Activated CD4-positive, alpha-beta T cell treated with anti-CD3 and anti-CD28 coated beads, Interleukin-2, amount 10 ng/mL, durations not matched to agents 7 days and 5 days (primary cell): ENCODE measurements at regions not wholly inside any gene's neighbourhood (a gene's known extent, or its start where the extent isn't known, plus 50 kb on each side); places are given as distances from the start of the nearest gene placed in this dataset.
"Not testable (repeated sequence)": the region's sequence is repeated elsewhere in the genome, so short reads cannot be mapped to it uniquely, and the experiment has no call there.

Experiments used
- CTCF ChIA-PET: fragments of 350-600 bp; sonication (Branson Sonifier 250); formaldehyde crosslinking; loops from one replicate; lab custom pipeline; 2021; ENCODE audit warnings: antibody characterized with exemption; lab: Charles Lee
- POLR2A ChIA-PET: fragments of 350-600 bp; sonication (Branson Sonifier 250); formaldehyde crosslinking; loops from one replicate; lab custom pipeline; 2021; ENCODE audit warnings: antibody characterized with exemption; lab: Charles Lee
- DNase-seq: peaks from one replicate; pipeline ENCODE4 v3.0.0-alpha.2; 2020
- H3K27ac Mint-ChIP-seq: one replicate; pipeline ENCODE4 v1.8.0; 2021; ENCODE audit warnings: mild to moderate bottlenecking, moderate library complexity, mixed read lengths
- H3K27me3 Mint-ChIP-seq: one replicate; pipeline ENCODE4 v1.8.0; 2021; ENCODE audit warnings: mixed read lengths
- H3K36me3 Mint-ChIP-seq: one replicate; pipeline ENCODE4 v1.8.0; 2021; ENCODE audit warnings: low read depth, mixed read lengths
- H3K4me1 Mint-ChIP-seq: one replicate; pipeline ENCODE4 v1.8.0; 2021; ENCODE audit warnings: mixed read lengths
- H3K4me3 Mint-ChIP-seq: one replicate; pipeline ENCODE4 v1.8.0; 2021; ENCODE audit warnings: mild to moderate bottlenecking, moderate library complexity, mixed read lengths
- H3K9me3 Mint-ChIP-seq: one replicate; pipeline ENCODE4 v1.8.0; 2021; ENCODE audit warnings: mixed read lengths

- Mint-ChIP-seq H3K36me3 (no peaks in the 10 kb centered on the region), H3K9me3 (no peaks in the 10 kb centered on the region), H3K27me3 (peaks cover 2% of the 10 kb centered on the region), H3K27ac (no peak overlapping the region), H3K4me3 (no peak overlapping the region), H3K4me1 (no peaks in the 10 kb centered on the region)
- CTCF ChIA-PET: no interaction called here
- DNase-seq: no peak
- POLR2A ChIA-PET: no interaction called here
Observed at GRCh38 chr6:2351090-2351489, 105.7 kb upstream of the GMDS start.

GRCh38 chr6:2346078-2346477 is 100.7 kb upstream of the GMDS start:
- Mint-ChIP-seq H3K27me3 (no peaks in the 10 kb centered on the region), H3K27ac (no peak overlapping the region), H3K36me3 (no peaks in the 10 kb centered on the region), H3K4me3 (no peak overlapping the region), H3K4me1 (no peaks in the 10 kb centered on the region), H3K9me3 (no peaks in the 10 kb centered on the region)
- no peak for DNase-seq
- POLR2A ChIA-PET: no interaction called here
- CTCF ChIA-PET: no interaction called here

GRCh38 chr6:2344319-2344905 is 99.0 kb upstream of the GMDS start:
- CTCF ChIA-PET: no interaction called here
- no peak for DNase-seq
- Mint-ChIP-seq H3K4me1 (no peaks in the 10 kb centered on the region), H3K4me3 (no peak overlapping the region), H3K27ac (no peak overlapping the region), H3K27me3 (peaks cover 2% of the 10 kb centered on the region), H3K36me3 (no peaks in the 10 kb centered on the region), H3K9me3 (peaks cover 3% of the 10 kb centered on the region)
- POLR2A ChIA-PET: no interaction called here

- POLR2A ChIA-PET: no interaction called here
- no peak for DNase-seq
- Mint-ChIP-seq H3K27me3 (no peaks in the 10 kb centered on the region), H3K9me3 (peaks cover 50% of the 10 kb centered on the region), H3K4me1 (no peaks in the 10 kb centered on the region), H3K36me3 (peaks cover 28% of the 10 kb centered on the region), H3K4me3 (no peak overlapping the region), H3K27ac (no peak overlapping the region)
- CTCF ChIA-PET: no interaction called here
Observed at GRCh38 chr6:2327591-2327990, 82.2 kb upstream of the GMDS start.

GRCh38 chr6:2324166-2324953 is 79.0 kb upstream of the GMDS start:
- CTCF ChIA-PET: interaction anchor here (0.6 kb wide), 1 partner anchor 724 kb away, joined by 3 read pairs; no protein-coding TSS in a partner anchor
- peaks cover 23% of the 10 kb centered on the region for H3K36me3 Mint-ChIP-seq
- no peak overlapping the region for H3K27ac Mint-ChIP-seq
- no peaks in the 10 kb centered on the region for H3K27me3 Mint-ChIP-seq
- H3K9me3 Mint-ChIP-seq: peaks cover 51% of the 10 kb centered on the region
- no peak for DNase-seq
- H3K4me1 Mint-ChIP-seq: no peaks in the 10 kb centered on the region
- no peak overlapping the region for H3K4me3 Mint-ChIP-seq
- POLR2A ChIA-PET: no interaction called here

- H3K36me3 Mint-ChIP-seq, H3K27me3 Mint-ChIP-seq, DNase-seq, H3K4me1 Mint-ChIP-seq, H3K4me3 Mint-ChIP-seq, CTCF ChIA-PET, H3K27ac Mint-ChIP-seq, POLR2A ChIA-PET: not testable (repeated sequence)
- peaks cover 18% of the 10 kb centered on the region for H3K9me3 Mint-ChIP-seq
Observed at GRCh38 chr6:2317498-2317897, 72.1 kb upstream of the GMDS start.

GRCh38 chr6:2314641-2315040 is 69.2 kb upstream of the GMDS start:
- H3K36me3 Mint-ChIP-seq: peaks cover 3% of the 10 kb centered on the region
- DNase-seq: no peak
- H3K4me1 Mint-ChIP-seq: no peaks in the 10 kb centered on the region
- no peak overlapping the region for H3K4me3 Mint-ChIP-seq
- no peaks in the 10 kb centered on the region for H3K27me3 Mint-ChIP-seq
- POLR2A ChIA-PET: no interaction called here
- H3K27ac Mint-ChIP-seq: no peak overlapping the region
- CTCF ChIA-PET: no interaction called here
- H3K9me3 Mint-ChIP-seq: peaks cover 12% of the 10 kb centered on the region

- Mint-ChIP-seq H3K27ac (no peak overlapping the region), H3K27me3 (no peaks in the 10 kb centered on the region), H3K36me3 (no peaks in the 10 kb centered on the region), H3K4me1 (no peaks in the 10 kb centered on the region), H3K4me3 (no peak overlapping the region), H3K9me3 (peaks cover 4% of the 10 kb centered on the region)
- CTCF ChIA-PET: no interaction called here
- DNase-seq: no peak
- POLR2A ChIA-PET: no interaction called here
Observed at GRCh38 chr6:2310042-2310441, 64.6 kb upstream of the GMDS start.

GRCh38 chr6:2309122-2309521 is 63.7 kb upstream of the GMDS start:
- ChIA-PET CTCF (no interaction called here), POLR2A (no interaction called here)
- H3K27ac Mint-ChIP-seq: no peak overlapping the region
- no peaks in the 10 kb centered on the region for H3K4me1 Mint-ChIP-seq
- H3K36me3 Mint-ChIP-seq: no peaks in the 10 kb centered on the region
- H3K4me3 Mint-ChIP-seq: no peak overlapping the region
- DNase-seq: no peak
- H3K27me3 Mint-ChIP-seq: no peaks in the 10 kb centered on the region
- peaks cover 9% of the 10 kb centered on the region for H3K9me3 Mint-ChIP-seq

- POLR2A ChIA-PET: no interaction called here
- no peak overlapping the region for H3K4me3 Mint-ChIP-seq
- CTCF ChIA-PET: no interaction called here
- H3K4me1 Mint-ChIP-seq: no peaks in the 10 kb centered on the region
- DNase-seq: no peak
- H3K9me3 Mint-ChIP-seq: peaks cover 9% of the 10 kb centered on the region
- H3K36me3 Mint-ChIP-seq: no peaks in the 10 kb centered on the region
- no peak overlapping the region for H3K27ac Mint-ChIP-seq
- H3K27me3 Mint-ChIP-seq: no peaks in the 10 kb centered on the region
Observed at GRCh38 chr6:2307799-2308198, 62.4 kb upstream of the GMDS start.

- no peak for DNase-seq
- peaks cover 11% of the 10 kb centered on the region for H3K9me3 Mint-ChIP-seq
- H3K4me1 Mint-ChIP-seq: no peaks in the 10 kb centered on the region
- H3K36me3 Mint-ChIP-seq: peaks cover 1% of the 10 kb centered on the region
- H3K4me3 Mint-ChIP-seq: no peak overlapping the region
- ChIA-PET CTCF (no interaction called here), POLR2A (no interaction called here)
- H3K27me3 Mint-ChIP-seq: no peaks in the 10 kb centered on the region
- H3K27ac Mint-ChIP-seq: no peak overlapping the region
Observed at GRCh38 chr6:2305951-2306350, 60.5 kb upstream of the GMDS start.

- H3K4me1 Mint-ChIP-seq, H3K27ac Mint-ChIP-seq, CTCF ChIA-PET, H3K4me3 Mint-ChIP-seq, DNase-seq, H3K27me3 Mint-ChIP-seq, POLR2A ChIA-PET, H3K36me3 Mint-ChIP-seq: not testable (repeated sequence)
- peaks cover 29% of the 10 kb centered on the region for H3K9me3 Mint-ChIP-seq
Observed at GRCh38 chr6:2302482-2302881, 57.1 kb upstream of the GMDS start.

GRCh38 chr6:2296781-2297180 is 51.4 kb upstream of the GMDS start:
- POLR2A ChIA-PET: no interaction called here
- Mint-ChIP-seq H3K27ac (no peak overlapping the region), H3K9me3 (peaks cover 38% of the 10 kb centered on the region), H3K27me3 (no peaks in the 10 kb centered on the region), H3K4me3 (no peak overlapping the region), H3K36me3 (peaks cover 5% of the 10 kb centered on the region), H3K4me1 (no peaks in the 10 kb centered on the region)
- CTCF ChIA-PET: no interaction called here
- no peak for DNase-seq
